Cardiac muscle cell (in vitro differentiated cells and primary cell): ENCODE measurements at regions not wholly inside any gene's neighbourhood (a gene's known extent, or its start where the extent isn't known, plus 50 kb on each side); places are given as distances from the start of the nearest gene placed in this dataset.

Experiments
- DNase-seq, 2 donors: peaks; one replicate each; pipeline versions ENCODE4 v3.0.0 to v3.0.0-alpha.2; 2010 to 2017; ENCODE audit warnings: low read depth in 1 of 2, low spot score in 1 of 2
- H3K27ac ChIP-seq: fragments of 200-600 bp; sonication (generic); 2 replicates; pipeline ENCODE4 v1.5.1; 2016
- H3K27me3 ChIP-seq: fragments of 200-600 bp; sonication (generic); 2 replicates; pipeline ENCODE4 v1.6.0; 2016; ENCODE audit warnings: control low read depth
- H3K36me3 ChIP-seq: fragments of 200-600 bp; sonication (generic); 2 replicates; pipeline ENCODE4 v1.5.1; 2016; ENCODE audit warnings: control low read depth
- H3K4me1 ChIP-seq: fragments of 200-600 bp; sonication (generic); 2 replicates; pipeline ENCODE4 v1.8.1; 2017; ENCODE audit warnings: low read depth, mild to moderate bottlenecking, mixed run types
- H3K4me3 ChIP-seq: fragments of 200-600 bp; sonication (generic); 2 replicates; pipeline ENCODE4 v1.5.1; 2016; ENCODE audit warnings: mild to moderate bottlenecking
- H3K9me3 ChIP-seq: fragments of 200-600 bp; sonication (generic); 2 replicates; pipeline ENCODE4 v1.5.1; 2017; ENCODE audit warnings: low read depth, mild to moderate bottlenecking, control low read depth
- TF ChIP-seq, protein P1 (sequence below): IDR thresholded peaks from 2 replicates; pipeline ENCODE4 v1.5.1; 2012; ENCODE audit warnings: low read depth, mild to moderate bottlenecking, low read length

DNA sequence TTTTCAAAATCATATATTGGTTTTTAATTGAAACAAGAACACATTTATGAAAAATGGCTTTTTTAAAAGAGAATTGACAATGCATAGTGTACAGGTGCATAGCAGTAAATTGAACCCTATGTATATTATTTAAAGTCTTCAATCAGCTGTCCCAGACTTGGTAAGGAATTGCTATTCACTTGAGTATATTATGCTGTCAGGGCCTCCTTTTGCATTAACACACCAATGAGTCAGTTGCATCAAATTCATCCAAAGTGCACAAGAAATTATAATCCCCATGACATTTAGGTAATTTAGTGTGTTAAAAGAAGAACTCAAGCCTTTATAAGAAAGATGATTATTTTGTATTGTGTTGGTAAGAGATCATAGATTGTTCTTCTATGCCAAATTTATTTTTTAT lies 748.8 kb upstream of the RIOK2 start:
- no peaks in the 10 kb centered on the region for H3K27me3 ChIP-seq
- TF ChIP-seq, protein P1, sequence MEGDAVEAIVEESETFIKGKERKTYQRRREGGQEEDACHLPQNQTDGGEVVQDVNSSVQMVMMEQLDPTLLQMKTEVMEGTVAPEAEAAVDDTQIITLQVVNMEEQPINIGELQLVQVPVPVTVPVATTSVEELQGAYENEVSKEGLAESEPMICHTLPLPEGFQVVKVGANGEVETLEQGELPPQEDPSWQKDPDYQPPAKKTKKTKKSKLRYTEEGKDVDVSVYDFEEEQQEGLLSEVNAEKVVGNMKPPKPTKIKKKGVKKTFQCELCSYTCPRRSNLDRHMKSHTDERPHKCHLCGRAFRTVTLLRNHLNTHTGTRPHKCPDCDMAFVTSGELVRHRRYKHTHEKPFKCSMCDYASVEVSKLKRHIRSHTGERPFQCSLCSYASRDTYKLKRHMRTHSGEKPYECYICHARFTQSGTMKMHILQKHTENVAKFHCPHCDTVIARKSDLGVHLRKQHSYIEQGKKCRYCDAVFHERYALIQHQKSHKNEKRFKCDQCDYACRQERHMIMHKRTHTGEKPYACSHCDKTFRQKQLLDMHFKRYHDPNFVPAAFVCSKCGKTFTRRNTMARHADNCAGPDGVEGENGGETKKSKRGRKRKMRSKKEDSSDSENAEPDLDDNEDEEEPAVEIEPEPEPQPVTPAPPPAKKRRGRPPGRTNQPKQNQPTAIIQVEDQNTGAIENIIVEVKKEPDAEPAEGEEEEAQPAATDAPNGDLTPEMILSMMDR: no peak
- H3K4me3 ChIP-seq: no peak overlapping the region
- no peak overlapping the region for H3K27ac ChIP-seq
- H3K36me3 ChIP-seq: no peaks in the 10 kb centered on the region
- DNase-seq: no peak
- H3K4me1 ChIP-seq: no peaks in the 10 kb centered on the region
- H3K9me3 ChIP-seq: no peaks in the 10 kb centered on the region

DNA sequence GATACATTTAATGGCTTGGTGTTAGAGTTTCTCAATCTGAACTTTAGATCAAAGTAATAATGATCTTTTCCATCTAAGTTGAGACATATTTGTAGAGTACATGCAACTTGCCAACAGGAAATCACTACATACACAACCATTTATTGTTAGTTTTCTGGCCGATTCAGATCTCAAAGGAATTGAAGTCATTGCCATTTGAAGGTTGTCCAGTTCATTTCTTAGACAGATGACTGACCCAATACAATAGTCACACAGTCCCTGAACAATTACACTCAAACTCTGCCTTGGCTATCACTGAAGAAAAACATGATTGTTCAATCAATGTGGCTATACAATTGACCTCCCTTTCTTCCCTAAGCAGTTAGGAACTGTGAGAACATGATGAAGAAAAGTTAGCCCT lies 753.2 kb upstream of the RIOK2 start:
- no peaks in the 10 kb centered on the region for H3K4me1 ChIP-seq
- H3K36me3 ChIP-seq: no peaks in the 10 kb centered on the region
- H3K27me3 ChIP-seq: no peaks in the 10 kb centered on the region
- DNase-seq: no peak
- no peak overlapping the region for H3K27ac ChIP-seq
- TF ChIP-seq, protein P1: no peak
- H3K9me3 ChIP-seq: no peaks in the 10 kb centered on the region
- H3K4me3 ChIP-seq: no peak overlapping the region

DNA sequence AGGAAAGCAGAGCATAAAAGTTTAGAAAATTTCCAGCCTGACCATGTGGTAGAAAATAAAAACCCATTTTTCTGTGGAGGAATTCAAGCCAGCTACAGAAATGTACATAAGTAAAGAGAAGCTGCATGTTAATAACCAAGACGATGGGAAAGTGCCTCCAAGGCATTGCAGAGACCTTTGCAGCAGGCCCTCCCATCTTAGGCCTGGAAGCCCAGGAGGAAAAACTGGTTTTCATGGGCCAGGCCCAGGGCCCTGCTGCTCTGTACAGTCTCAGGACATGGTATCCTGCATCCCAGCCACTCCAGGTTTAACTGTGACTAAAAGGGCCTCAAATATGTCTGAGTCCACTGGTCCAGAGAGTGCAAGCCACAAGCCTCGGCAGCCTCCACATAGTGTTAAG lies 754.8 kb upstream of the RIOK2 start:
- TF ChIP-seq, protein P1: no peak
- H3K27me3 ChIP-seq: no peaks in the 10 kb centered on the region
- no peak for DNase-seq
- H3K27ac ChIP-seq: no peak overlapping the region
- H3K9me3 ChIP-seq: no peaks in the 10 kb centered on the region
- no peaks in the 10 kb centered on the region for H3K36me3 ChIP-seq
- no peak overlapping the region for H3K4me3 ChIP-seq
- no peaks in the 10 kb centered on the region for H3K4me1 ChIP-seq

DNA sequence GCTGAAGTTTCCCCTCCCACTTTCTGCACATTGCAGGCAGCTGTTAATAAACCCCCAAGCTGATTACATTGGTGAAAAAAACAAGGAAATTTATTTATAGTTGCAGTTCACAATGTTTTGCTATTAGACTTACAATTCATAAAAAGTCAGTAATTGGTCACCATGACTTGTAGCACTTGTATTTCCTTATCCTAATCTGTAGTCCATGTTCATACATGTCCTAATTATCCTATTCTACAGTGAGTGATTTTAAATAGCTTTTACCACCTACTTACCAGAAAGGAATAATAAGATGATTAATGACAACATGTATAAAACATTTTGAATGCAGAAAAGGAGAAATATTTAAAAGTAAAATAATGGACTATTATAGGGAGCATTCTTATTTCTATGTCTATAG lies 760.0 kb upstream of the RIOK2 start:
- Histone ChIP-seq H3K4me1 (no peaks in the 10 kb centered on the region), H3K9me3 (no peaks in the 10 kb centered on the region), H3K27me3 (no peaks in the 10 kb centered on the region), H3K27ac (no peak overlapping the region), H3K4me3 (no peak overlapping the region), H3K36me3 (no peaks in the 10 kb centered on the region)
- TF ChIP-seq, protein P1: no peak
- no peak for DNase-seq

DNA sequence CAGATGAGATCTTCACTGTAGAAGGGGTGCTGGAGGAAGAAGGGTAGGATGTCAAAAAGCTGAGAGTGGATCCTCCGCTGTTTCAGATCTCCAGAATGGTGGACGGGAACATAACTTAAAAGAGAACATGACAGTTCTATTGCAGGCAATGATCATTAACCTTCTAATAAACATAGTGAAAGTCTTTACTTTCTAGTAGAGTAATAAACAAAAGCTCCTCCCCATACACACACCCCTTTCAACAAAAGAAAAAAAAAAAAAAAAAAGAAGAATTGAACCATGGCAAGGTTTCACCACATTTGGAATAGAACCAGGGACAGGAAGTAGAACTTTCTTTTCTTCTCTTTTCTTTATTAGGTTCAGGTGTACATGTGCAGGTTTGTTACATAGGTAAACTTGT lies 768.1 kb upstream of the RIOK2 start:
- Histone ChIP-seq H3K27ac (no peak overlapping the region), H3K4me1 (no peaks in the 10 kb centered on the region), H3K4me3 (no peak overlapping the region), H3K36me3 (no peaks in the 10 kb centered on the region), H3K9me3 (no peaks in the 10 kb centered on the region), H3K27me3 (no peaks in the 10 kb centered on the region)
- TF ChIP-seq, protein P1: no peak
- DNase-seq: no peak

DNA sequence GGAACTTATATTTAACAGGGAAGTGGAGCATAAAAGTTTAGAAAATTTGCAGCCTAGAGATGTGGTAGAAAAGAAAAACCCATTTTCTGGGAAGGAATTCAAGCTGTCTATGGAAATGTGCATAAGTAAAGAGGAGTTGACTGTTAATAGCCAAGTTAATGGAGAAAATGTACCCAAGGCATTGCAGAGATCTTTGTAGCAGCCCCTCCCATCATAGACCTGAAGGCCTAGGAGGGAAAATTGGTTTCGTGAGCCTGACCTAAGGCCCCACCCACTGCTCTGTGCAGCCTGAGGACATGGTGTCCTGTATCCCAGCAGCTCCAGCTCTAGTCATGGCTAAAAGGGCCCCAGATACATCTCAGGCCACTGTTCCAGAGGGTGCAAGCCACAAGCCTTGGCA lies 772.4 kb upstream of the RIOK2 start:
- no peaks in the 10 kb centered on the region for H3K36me3 ChIP-seq
- no peaks in the 10 kb centered on the region for H3K27me3 ChIP-seq
- H3K4me3 ChIP-seq: no peak overlapping the region
- no peaks in the 10 kb centered on the region for H3K4me1 ChIP-seq
- DNase-seq: no peak
- TF ChIP-seq, protein P1: no peak
- no peak overlapping the region for H3K27ac ChIP-seq
- no peaks in the 10 kb centered on the region for H3K9me3 ChIP-seq
